H4 (cell line): ENCODE measurements at regions not wholly inside any gene's neighbourhood (a gene's known extent, or its start where the extent isn't known, plus 50 kb on each side); places are given as distances from the start of the nearest gene placed in this dataset.

ENCODE experiments used
- DNase-seq: peaks from one replicate; pipeline ENCODE4 v3.0.0-alpha.2; 2015; ENCODE audit warnings: low spot score

DNA sequence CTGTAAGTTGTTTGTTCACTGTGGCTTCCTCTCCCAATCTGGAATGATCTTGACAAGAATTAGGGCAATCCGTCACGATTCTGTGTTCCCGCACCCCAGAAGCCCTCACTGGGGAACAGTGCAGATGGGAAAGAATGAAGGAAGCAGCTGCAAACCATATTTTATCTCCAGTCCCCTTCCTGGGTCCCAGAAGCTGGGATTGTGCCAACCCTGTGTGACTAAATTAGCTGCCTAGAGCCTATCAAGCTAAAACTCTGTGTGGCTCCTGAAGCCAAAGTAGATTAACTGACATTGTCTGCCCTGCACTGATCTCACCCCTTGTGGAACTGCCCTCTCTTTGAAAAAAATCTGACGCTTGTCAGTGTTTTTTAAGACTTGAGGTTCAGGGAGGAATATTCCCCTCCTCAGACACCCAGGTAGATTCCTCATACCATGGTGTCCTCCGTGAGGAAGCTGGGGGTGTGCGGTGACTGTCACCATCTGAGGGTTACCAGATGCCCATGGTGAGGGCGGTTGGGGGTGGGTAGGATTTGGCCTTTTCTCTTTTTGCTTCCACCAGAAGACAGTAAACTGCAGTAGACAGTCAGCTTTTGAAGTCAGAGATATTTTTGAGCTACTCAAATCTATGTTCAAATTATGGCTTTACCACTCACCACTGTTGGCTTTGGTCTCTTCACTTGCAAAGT is 358.3 kb upstream of the TPM1 start:
- no peak for DNase-seq

DNA sequence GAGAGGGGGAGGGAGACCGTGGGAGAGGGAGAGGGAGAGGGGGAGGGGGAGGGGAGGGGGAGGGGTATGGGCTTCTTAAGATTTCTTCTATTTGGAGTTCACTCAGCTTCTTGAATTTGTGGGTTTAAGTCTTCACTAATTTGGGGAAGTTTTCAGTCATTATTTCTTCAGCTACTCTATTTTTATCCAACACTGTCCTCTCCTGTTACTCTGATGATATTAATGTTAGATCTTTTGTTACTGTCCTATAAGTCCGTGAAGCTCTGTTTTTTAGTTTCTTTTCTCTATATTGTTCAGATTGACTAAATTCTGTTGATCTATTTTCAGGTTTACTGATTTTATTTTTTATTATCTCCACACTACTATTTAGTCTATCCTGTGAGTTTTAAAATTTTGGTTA is 351.5 kb upstream of the TPM1 start:
- no peak for DNase-seq

- no peak for DNase-seq
Measured at GRCh38 chr15:62697636-62698035, 344.9 kb upstream of the TPM1 start.

DNA sequence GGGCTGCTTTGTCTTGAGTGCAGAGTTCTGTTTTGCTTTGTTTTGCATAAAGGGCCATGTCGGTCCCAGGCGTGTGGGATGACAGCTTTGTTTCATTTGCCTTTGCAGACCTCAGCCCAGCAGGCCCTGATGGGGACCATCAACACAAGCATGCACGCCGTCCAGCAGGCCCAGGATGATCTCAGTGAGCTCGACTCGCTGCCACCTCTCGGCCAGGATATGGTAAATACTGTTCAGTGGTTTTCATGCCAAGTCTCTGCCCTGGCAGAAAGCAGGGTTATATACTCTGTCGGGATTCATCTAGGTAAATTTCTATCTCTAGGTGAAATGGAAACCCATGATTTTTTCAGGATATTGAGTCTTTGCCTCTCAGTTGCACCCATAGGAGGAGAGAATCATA is 343.9 kb upstream of the TPM1 start:
- no peak for DNase-seq

GRCh38 chr15:62706317-62706716 is 336.2 kb upstream of the TPM1 start:
- DNase-seq = no peak

DNA sequence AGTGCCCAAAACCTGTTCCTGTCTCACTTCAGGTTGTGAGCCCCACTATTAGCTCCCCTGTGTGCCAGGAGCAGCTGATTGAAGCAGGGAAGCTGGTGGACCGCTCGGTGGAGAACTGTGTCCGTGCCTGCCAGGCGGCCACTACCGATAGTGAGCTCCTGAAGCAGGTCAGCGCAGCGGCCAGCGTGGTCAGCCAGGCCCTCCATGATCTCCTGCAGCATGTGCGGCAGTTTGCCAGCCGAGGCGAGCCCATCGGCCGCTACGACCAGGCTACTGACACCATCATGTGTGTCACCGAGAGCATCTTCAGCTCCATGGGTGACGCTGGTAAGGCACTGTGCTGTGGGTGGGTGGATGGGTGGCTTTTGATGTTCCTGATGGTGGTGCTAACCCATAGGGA is 334.1 kb upstream of the TPM1 start:
- no peak for DNase-seq

GRCh38 chr15:62709261-62709660 is 333.3 kb upstream of the TPM1 start:
- DNase-seq = no peak

GRCh38 chr15:62711691-62712454 is 330.7 kb upstream of the TPM1 start:
- no peak for DNase-seq

- DNase-seq = no peak
Measured at GRCh38 chr15:62712455-62712839, 330.1 kb upstream of the TPM1 start.

GRCh38 chr15:62715946-62716345 is 326.6 kb upstream of the TPM1 start:
- no peak for DNase-seq

DNA sequence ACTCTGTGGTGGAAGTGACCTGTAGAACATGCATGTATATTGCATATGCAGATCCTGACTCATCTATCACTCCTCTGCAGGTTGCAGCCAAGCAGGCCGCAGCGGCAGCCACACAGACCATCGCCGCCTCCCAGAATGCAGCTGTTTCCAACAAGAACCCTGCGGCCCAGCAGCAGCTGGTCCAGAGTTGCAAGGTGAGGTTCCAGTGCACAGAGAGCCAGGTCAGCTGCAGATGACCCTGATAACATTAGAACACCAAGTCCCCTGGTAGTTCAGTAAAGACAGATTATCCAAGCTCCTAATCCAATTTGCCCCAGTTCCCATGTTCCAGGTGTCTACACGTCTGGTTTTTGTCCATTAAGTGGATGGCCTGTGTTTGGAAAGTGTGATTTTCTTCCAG is 325.1 kb upstream of the TPM1 start:
- DNase-seq = no peak

GRCh38 chr15:62719316-62719715 is 323.2 kb upstream of the TPM1 start:
- DNase-seq = no peak

- no peak for DNase-seq
Measured at GRCh38 chr15:62722237-62722636, 320.3 kb upstream of the TPM1 start.

- DNase-seq = no peak
Measured at GRCh38 chr15:62726461-62726860, 316.1 kb upstream of the TPM1 start.

GRCh38 chr15:62727501-62727900 is 315.0 kb upstream of the TPM1 start:
- DNase-seq = no peak

- DNase-seq = no peak
Measured at GRCh38 chr15:62730825-62731224, 311.7 kb upstream of the TPM1 start.

- DNase-seq = no peak
Measured at GRCh38 chr15:62732078-62732477, 310.5 kb upstream of the TPM1 start.

- no peak for DNase-seq
Measured at GRCh38 chr15:62734706-62735105, 307.8 kb upstream of the TPM1 start.

DNA sequence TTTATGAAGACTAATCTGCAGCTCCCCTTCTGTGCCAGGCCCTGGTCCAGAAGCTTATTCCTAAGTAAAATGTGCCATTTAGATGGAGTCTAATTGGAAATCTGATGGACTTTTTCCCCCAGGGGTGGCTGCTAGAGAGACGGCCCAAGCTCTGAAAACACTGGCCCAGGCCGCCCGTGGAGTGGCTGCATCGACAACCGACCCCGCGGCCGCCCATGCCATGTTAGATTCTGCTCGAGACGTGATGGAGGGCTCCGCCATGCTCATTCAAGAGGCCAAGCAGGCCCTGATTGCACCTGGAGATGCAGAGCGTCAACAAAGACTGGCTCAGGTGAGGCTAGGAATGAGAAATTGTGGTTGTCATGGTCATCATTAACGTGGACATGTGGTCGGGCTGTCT is 305.8 kb upstream of the TPM1 start:
- no peak for DNase-seq

DNA sequence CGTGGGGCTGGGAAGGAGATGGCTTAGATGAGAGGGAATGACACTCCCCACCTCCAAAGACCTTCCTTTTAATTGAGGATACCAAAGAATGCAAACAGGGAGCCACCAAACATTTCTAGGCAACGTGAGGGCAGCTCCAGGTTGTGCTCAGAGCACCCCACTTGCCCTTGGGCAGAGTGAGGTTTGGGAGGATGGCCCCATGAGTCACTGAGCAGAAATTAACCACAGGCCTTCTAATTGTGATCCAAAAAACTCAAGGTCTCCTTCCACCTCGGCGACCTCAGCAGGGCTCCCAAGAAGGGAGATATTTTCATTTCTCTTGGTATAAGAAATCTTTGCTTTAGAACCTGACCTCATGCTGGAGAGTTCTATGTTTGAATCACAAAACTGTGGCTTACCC is 305.0 kb upstream of the TPM1 start:
- DNase-seq = no peak

DNA sequence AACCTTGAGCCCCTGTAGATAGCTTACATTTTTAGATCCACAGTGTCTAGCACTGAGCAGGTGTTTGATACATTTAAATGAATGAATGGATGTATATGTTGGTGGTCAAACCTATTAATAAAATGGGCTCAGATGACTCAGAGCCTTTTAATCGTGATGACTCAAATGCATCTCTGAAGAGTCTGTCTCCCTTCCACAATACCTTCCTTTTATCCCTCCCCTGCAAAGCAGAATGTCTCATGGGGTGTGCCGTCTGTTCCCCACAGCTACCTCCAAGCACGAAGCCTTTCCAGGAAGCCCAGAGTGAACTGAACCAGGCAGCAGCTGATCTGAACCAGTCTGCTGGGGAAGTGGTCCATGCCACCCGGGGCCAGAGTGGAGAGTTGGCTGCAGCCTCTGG is 303.5 kb upstream of the TPM1 start:
- peak; percentile 21 for DNase-seq

GRCh38 chr15:62739507-62739906 is 303.0 kb upstream of the TPM1 start:
- DNase-seq = no peak

DNA sequence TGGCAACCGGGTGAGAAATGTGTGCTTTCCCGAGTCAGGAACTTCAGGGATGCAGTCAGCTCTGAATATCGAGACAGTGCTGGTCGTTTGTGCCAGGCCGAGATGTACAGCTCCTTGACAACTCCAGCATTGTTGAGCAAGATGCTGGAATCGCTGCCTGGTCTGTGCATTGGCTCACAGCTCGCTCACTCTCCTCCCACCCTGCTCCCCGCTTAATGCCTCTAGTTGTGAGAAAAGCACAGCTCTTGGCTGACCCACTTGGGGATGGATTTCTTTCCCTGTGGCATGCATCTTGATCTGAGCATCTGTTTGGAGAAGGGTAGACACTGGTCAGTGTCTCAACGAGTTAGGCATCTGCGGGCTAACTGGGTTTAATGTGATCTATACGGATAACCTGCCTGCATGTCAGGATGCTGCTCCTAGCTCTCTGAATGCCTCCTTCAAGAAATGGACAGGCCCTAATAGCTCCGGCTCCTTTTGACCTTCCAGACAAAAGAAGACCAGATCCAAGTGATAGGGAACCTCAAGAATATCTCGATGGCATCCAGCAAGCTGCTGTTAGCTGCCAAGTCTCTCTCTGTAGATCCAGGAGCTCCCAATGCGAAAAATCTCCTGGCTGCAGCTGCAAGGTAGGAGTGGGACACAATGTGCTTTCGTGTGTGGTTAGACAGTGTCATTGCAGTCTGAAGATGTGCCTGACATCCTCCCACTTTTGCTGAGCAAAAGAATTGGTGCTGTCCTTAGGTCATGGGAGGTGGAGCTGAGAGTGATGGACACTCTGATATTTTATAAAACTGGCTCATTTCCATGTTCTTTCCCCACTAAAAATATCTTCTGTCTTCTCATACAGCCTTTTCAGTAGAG is 302.2 kb upstream of the TPM1 start:
- no peak for DNase-seq
